ENCODE measurements at regions not wholly inside any gene's neighbourhood (a gene's known extent, or its start where the extent isn't known, plus 50 kb on each side); places are given as distances from the start of the nearest gene placed in this dataset.

GRCh38 chr2:193988784-193989183 is 1668.2 kb upstream of the SLC39A10 start:
- TF ChIP-seq, protein P1, sequence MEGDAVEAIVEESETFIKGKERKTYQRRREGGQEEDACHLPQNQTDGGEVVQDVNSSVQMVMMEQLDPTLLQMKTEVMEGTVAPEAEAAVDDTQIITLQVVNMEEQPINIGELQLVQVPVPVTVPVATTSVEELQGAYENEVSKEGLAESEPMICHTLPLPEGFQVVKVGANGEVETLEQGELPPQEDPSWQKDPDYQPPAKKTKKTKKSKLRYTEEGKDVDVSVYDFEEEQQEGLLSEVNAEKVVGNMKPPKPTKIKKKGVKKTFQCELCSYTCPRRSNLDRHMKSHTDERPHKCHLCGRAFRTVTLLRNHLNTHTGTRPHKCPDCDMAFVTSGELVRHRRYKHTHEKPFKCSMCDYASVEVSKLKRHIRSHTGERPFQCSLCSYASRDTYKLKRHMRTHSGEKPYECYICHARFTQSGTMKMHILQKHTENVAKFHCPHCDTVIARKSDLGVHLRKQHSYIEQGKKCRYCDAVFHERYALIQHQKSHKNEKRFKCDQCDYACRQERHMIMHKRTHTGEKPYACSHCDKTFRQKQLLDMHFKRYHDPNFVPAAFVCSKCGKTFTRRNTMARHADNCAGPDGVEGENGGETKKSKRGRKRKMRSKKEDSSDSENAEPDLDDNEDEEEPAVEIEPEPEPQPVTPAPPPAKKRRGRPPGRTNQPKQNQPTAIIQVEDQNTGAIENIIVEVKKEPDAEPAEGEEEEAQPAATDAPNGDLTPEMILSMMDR (IDR thresholded peaks at IDR 0.05): no peak
- TF ChIP-seq POLR2A (IDR thresholded peaks at IDR 0.05; ENCODE audit: low read length) (no peak), ZC3H11A (IDR thresholded peaks at IDR 0.05) (no peak), RAD21 (conservative IDR thresholded peaks at IDR 0.05 in 1 of 2, IDR thresholded peaks at IDR 0.05 in 1 of 2) (no peak), CHD2 (IDR thresholded peaks at IDR 0.05; ENCODE audit: low read length, partially characterized antibody) (no peak), FOSL2 (IDR thresholded peaks at IDR 0.05) (no peak), FOSL2 (CRISPR knock-in tag; IDR thresholded peaks at IDR 0.05) (no peak), JUN (IDR thresholded peaks at IDR 0.05) (no peak), MYC (IDR thresholded peaks at IDR 0.05; ENCODE audit: borderline replicate concordance, low read length) (no peak), MAFK (IDR thresholded peaks at IDR 0.05; ENCODE audit: partially characterized antibody) (no peak), BHLHE40 (IDR thresholded peaks at IDR 0.05; ENCODE audit: low read depth, low read length) (no peak)
- TF ChIP-seq, protein P2, sequence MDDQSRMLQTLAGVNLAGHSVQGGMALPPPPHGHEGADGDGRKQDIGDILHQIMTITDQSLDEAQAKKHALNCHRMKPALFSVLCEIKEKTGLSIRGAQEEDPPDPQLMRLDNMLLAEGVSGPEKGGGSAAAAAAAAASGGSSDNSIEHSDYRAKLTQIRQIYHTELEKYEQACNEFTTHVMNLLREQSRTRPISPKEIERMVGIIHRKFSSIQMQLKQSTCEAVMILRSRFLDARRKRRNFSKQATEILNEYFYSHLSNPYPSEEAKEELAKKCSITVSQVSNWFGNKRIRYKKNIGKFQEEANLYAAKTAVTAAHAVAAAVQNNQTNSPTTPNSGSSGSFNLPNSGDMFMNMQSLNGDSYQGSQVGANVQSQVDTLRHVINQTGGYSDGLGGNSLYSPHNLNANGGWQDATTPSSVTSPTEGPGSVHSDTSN (IDR thresholded peaks at IDR 0.05): no peak
